ENCODE measurements at regions not wholly inside any gene's neighbourhood (a gene's known extent, or its start where the extent isn't known, plus 50 kb on each side); places are given as distances from the start of the nearest gene placed in this dataset.

DNA sequence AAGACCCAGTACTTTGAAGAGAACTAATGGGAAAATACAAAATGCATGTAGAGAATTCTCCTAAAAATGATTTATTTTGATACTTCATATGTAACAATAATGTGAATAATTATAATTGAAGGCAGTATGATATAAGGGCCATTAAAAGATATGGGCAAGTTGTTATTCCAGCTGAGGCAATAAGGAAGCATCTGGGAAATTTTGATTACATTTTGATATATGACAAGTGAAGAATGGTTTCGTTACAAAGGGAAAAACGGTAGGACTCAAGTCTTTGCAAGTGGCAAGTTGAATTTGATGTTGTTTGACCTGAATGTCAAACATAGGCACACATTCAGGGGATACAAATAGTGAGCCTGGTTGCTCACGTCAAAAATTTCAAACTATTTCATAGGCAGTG, 137.9 kb upstream of the TP63 start:
- no peak overlapping the region for H3K4me3 ChIP-seq
- H3K9me3 ChIP-seq, result no peaks in the 10 kb centered on the region
- DNase-seq (no peak), ATAC-seq (ENCODE audit: low FRiP score in 2 of 2) (no peak)
- H3K36me3 ChIP-seq, result no peaks in the 10 kb centered on the region
- 79 to 80% methylated on average over 3 of the region's 3 CpGs for WGBS, 2 donors
- no peaks in the 10 kb centered on the region for H3K4me1 ChIP-seq
- H3K27ac ChIP-seq, result no peak overlapping the region
- no peaks in the 10 kb centered on the region for H3K27me3 ChIP-seq
- no peak for TF ChIP-seq POLR2A (IDR thresholded peaks at IDR 0.05)
- no peak for TF ChIP-seq POLR2AphosphoS5 (IDR thresholded peaks at IDR 0.05)
- TF ChIP-seq, protein P1, sequence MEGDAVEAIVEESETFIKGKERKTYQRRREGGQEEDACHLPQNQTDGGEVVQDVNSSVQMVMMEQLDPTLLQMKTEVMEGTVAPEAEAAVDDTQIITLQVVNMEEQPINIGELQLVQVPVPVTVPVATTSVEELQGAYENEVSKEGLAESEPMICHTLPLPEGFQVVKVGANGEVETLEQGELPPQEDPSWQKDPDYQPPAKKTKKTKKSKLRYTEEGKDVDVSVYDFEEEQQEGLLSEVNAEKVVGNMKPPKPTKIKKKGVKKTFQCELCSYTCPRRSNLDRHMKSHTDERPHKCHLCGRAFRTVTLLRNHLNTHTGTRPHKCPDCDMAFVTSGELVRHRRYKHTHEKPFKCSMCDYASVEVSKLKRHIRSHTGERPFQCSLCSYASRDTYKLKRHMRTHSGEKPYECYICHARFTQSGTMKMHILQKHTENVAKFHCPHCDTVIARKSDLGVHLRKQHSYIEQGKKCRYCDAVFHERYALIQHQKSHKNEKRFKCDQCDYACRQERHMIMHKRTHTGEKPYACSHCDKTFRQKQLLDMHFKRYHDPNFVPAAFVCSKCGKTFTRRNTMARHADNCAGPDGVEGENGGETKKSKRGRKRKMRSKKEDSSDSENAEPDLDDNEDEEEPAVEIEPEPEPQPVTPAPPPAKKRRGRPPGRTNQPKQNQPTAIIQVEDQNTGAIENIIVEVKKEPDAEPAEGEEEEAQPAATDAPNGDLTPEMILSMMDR (IDR thresholded peaks at IDR 0.05), result no peak
- TF ChIP-seq EP300 (IDR thresholded peaks at IDR 0.05), result no peak

DNA sequence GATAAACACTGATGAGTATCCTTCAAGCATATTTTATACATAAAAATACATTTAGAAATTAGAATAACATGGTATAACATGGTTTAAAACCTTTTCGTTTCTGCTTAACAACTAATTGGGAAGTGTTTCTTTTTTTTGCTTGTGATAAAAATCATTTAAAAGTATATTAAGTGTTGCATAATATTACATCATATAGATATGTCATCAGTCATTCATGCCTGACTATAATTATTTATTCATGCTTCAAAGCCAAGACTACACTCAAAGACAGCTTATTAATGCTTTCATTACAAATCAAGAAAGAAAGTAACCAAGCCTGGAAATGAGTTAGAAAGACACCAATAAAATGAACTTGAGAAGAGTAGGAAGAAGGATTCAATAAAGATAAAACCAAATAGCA, 136.6 kb upstream of the TP63 start:
- Histone ChIP-seq H3K4me3 (no peak overlapping the region), H3K27ac (no peak overlapping the region), H3K9me3 (no peaks in the 10 kb centered on the region), H3K27me3 (no peaks in the 10 kb centered on the region), H3K36me3 (no peaks in the 10 kb centered on the region), H3K4me1 (no peaks in the 10 kb centered on the region)
- ATAC-seq (ENCODE audit: low FRiP score in 2 of 2) (no peak), DNase-seq (no peak)
- TF ChIP-seq, protein P1 (IDR thresholded peaks at IDR 0.05), result no peak
- TF ChIP-seq EP300 (IDR thresholded peaks at IDR 0.05) (no peak), POLR2AphosphoS5 (IDR thresholded peaks at IDR 0.05) (no peak), POLR2A (IDR thresholded peaks at IDR 0.05) (no peak)
- WGBS, 2 donors, result 83 to 95% methylated on average over 1 of the region's 1 CpG

DNA sequence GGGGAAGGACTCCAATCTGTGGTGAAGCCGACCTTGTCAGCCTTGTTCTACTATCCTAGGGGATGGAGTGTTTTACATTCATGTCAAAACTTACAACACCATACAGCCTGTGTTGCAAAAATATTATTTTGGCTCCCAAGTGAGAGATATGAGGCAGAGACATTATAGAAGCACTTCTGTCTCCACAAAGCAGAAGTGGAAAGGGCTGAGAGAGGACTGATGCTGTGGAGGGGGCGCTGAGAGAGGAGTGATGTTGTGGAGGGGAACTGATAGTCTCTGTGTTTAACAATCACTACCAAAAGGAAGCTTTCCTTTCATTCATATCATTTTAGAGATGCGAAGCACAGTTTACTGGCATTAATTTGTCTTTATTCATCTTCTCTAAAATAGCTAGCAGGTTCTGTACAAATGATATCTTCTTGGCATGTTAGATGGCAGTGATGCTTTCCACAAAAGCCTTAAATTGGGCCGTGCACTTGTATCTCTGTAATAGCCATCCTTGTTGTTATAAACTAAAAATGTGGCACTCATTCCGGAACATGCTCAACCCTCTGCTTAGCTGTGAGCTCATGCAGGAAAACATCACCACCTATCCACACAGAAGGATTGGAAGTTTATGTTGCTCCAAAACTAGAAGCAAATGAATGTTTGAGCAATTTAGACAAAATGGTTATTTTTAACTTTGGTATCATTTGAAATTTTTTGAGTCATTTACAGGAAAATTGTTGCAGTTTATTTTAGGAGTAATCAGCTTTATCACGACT, 134.6 kb upstream of the TP63 start:
- Histone ChIP-seq H3K36me3 (no peaks in the 10 kb centered on the region), H3K9me3 (no peaks in the 10 kb centered on the region), H3K27ac (no peak overlapping the region), H3K4me1 (no peaks in the 10 kb centered on the region), H3K4me3 (no peak overlapping the region), H3K27me3 (no peaks in the 10 kb centered on the region)
- DNase-seq (no peak), ATAC-seq (ENCODE audit: low FRiP score in 2 of 2) (no peak)
- 69 to 77% methylated on average over 6 of the region's 6 CpGs for WGBS, 2 donors
- TF ChIP-seq EP300 (IDR thresholded peaks at IDR 0.05), result no peak
- TF ChIP-seq POLR2AphosphoS5 (IDR thresholded peaks at IDR 0.05), result no peak
- TF ChIP-seq, protein P1 (IDR thresholded peaks at IDR 0.05), result no peak
- TF ChIP-seq POLR2A (IDR thresholded peaks at IDR 0.05), result no peak

DNA sequence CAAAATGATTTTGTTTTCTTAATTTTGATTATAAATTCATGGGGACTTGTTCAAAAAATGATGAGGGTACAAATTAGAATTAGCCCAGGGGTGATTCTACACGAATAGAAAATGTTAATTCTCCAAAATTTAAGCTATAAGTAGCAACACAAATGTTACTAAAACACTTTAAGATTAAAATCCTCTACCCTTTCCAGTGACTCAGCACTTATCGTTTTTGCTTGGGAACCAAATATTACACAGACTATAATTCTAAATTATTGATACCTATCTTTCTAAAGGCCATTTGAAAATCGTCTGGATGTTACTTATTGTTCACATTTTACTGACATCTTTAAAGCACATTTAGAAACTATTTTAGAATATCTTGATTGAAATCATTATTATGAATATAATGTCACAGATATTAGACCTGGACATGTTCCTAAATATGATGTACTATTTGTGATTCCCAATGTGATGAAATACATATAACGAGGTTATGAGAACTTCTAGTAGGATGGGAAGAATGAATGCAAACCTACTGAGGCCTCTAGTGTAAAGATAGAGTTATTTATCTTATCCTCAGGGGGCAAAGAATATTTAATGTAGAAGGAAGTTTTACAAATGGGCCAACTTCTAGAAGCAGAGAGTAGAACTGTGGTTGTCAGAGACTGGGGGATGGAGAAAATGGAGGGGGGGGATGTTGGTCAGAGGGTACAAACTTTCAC, 132.0 kb upstream of the TP63 start:
- TF ChIP-seq POLR2AphosphoS5 (IDR thresholded peaks at IDR 0.05) (no peak), EP300 (IDR thresholded peaks at IDR 0.05) (no peak), POLR2A (IDR thresholded peaks at IDR 0.05) (no peak)
- TF ChIP-seq, protein P1 (IDR thresholded peaks at IDR 0.05), result no peak
- no peak for ATAC-seq (ENCODE audit: low FRiP score in 2 of 2)

More for the DNA sequence above, 132.0 kb upstream of the TP63 start:
- no peak for DNase-seq
- Histone ChIP-seq H3K27me3 (no peaks in the 10 kb centered on the region), H3K4me3 (no peak overlapping the region), H3K9me3 (no peaks in the 10 kb centered on the region), H3K4me1 (no peaks in the 10 kb centered on the region), H3K36me3 (no peaks in the 10 kb centered on the region), H3K27ac (no peak overlapping the region)
- 81 to 84% methylated on average over 4 of the region's 4 CpGs for WGBS, 2 donors
